ENCODE measurements at regions not wholly inside any gene's neighbourhood (a gene's known extent, or its start where the extent isn't known, plus 50 kb on each side); places are given as distances from the start of the nearest gene placed in this dataset.
"Not testable (repeated sequence)": the region's sequence is repeated elsewhere in the genome, so short reads cannot be mapped to it uniquely, and the experiment has no call there.

DNA sequence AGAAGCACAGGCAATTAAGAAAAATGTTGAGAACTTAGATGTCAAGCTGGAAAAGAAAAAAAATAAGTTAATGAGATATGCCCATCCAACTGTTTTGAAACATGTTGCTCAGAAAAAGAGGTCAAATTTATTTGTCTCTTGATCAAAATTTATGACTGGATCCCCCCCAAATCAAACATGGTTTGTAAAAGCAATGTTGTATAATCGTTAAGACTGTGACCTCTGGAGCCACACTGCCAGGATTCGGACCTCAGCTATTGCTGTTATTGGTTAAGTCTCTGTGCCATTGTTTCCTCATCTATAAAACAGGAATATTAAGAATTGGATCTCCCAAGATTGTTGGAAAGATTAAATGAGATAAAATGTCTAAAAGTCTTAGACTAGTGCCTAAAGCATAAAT lies 51.9 kb upstream of the LRRK2 start:
- Histone ChIP-seq H3K27ac (ENCODE audit: low read depth in 2 of 2, low read length in 1 of 2) (no peak overlapping the region), H3K36me3 (ENCODE audit: control insufficient read depth in 2 of 2, insufficient read depth in 2 of 2, low read length in 1 of 2) (no peaks in the 10 kb centered on the region), H3K4me1 (ENCODE audit: control insufficient read depth in 2 of 2, insufficient read depth in 2 of 2, low read length in 1 of 2) (no peaks in the 10 kb centered on the region), H3K9me3 (ENCODE audit: control insufficient read depth in 2 of 2, insufficient read depth in 1 of 2, low read depth in 1 of 2, low read length in 1 of 2) (no peaks in the 10 kb centered on the region), H3K4me3 (ENCODE audit: low read depth in 1 of 2, low read length in 2 of 2) (no peak overlapping the region), H3K27me3 (ENCODE audit: control insufficient read depth in 1 of 2, insufficient read depth in 2 of 2, low read length in 2 of 2) (no peaks in the 10 kb centered on the region)
- WGBS, 2 donors = 64 to 83% methylated on average over 2 of the region's 2 CpGs

DNA sequence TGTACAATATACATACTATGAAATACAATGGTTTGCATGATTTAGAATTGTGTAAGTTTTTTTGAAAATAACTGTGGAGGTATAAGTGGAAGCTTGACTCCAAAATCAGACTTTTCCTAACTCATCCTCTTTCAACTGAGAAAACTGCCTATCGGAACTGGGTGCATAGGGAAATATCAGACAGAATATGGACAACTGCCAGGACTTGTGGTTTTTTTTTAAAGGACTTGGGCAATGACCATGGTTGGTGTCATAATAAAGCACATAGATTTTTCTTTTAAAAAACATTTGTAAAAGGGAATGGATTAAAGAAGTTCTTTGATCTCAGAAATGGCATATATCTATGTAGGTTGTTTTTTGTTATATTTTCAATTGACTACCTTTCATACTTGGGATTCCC lies 53.3 kb upstream of the LRRK2 start:
- H3K9me3 ChIP-seq (ENCODE audit: control insufficient read depth in 2 of 2, insufficient read depth in 1 of 2, low read depth in 1 of 2, low read length in 1 of 2) = no peaks in the 10 kb centered on the region
- H3K4me3 ChIP-seq (ENCODE audit: low read depth in 1 of 2, low read length in 2 of 2) = no peak overlapping the region
- 70 to 72% methylated on average over 1 of the region's 1 CpG for WGBS, 2 donors
- H3K4me1 ChIP-seq (ENCODE audit: control insufficient read depth in 2 of 2, insufficient read depth in 2 of 2, low read length in 1 of 2) = no peaks in the 10 kb centered on the region
- no peak overlapping the region for H3K27ac ChIP-seq (ENCODE audit: low read depth in 2 of 2, low read length in 1 of 2)
- no peaks in the 10 kb centered on the region for H3K27me3 ChIP-seq (ENCODE audit: control insufficient read depth in 1 of 2, insufficient read depth in 2 of 2, low read length in 2 of 2)
- H3K36me3 ChIP-seq (ENCODE audit: control insufficient read depth in 2 of 2, insufficient read depth in 2 of 2, low read length in 1 of 2) = no peaks in the 10 kb centered on the region

DNA sequence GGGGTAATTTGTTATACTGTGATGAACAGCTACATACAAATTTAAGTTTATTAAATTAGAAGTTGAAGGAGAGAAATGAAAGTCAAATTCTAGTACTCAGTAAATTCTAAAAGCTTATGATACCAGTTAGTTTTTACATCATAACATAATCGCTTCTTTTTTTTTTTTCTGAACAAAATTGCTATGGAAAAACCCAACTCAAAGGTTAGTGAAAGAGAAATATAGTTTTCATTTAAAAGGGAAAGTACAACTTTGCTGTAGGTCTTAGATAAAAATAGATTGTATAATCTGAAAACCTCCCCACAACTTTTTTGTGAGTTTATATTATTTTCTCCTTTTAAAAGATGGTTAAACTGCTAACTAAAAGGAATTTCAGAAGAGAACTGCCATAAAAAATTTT lies 53.7 kb upstream of the LRRK2 start:
- Histone ChIP-seq H3K36me3 (ENCODE audit: control insufficient read depth in 2 of 2, insufficient read depth in 2 of 2, low read length in 1 of 2) (no peaks in the 10 kb centered on the region), H3K27ac (ENCODE audit: low read depth in 2 of 2, low read length in 1 of 2) (no peak overlapping the region), H3K27me3 (ENCODE audit: control insufficient read depth in 1 of 2, insufficient read depth in 2 of 2, low read length in 2 of 2) (no peaks in the 10 kb centered on the region), H3K4me1 (ENCODE audit: control insufficient read depth in 2 of 2, insufficient read depth in 2 of 2, low read length in 1 of 2) (no peaks in the 10 kb centered on the region), H3K9me3 (ENCODE audit: control insufficient read depth in 2 of 2, insufficient read depth in 1 of 2, low read depth in 1 of 2, low read length in 1 of 2) (no peaks in the 10 kb centered on the region), H3K4me3 (ENCODE audit: low read depth in 1 of 2, low read length in 2 of 2) (no peak overlapping the region)
- WGBS, 2 donors = 82 to 90% methylated on average over 1 of the region's 1 CpG

DNA sequence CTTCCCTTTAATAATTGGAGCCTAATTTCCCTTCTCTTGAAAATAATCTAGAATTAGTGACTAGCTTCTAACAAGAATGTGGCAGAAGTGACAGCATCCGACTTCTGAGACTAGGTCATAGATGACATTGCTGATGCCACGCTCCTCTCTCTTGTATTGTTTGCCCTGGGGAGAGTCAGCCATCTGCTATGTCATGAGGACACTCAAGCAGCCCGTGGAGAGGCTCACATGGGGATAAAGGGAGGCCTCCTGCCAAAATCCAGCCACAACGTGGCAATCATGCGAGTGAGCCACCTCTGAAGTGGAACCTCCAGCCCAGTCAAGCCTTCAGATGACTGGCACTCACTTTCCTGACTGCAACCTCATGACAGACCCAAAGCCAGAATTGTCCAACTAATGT lies 54.2 kb upstream of the LRRK2 start:
- Histone ChIP-seq H3K4me3 (ENCODE audit: low read depth in 1 of 2, low read length in 2 of 2) (no peak overlapping the region), H3K9me3 (ENCODE audit: control insufficient read depth in 2 of 2, insufficient read depth in 1 of 2, low read depth in 1 of 2, low read length in 1 of 2) (no peaks in the 10 kb centered on the region), H3K27ac (ENCODE audit: low read depth in 2 of 2, low read length in 1 of 2) (no peak overlapping the region), H3K27me3 (ENCODE audit: control insufficient read depth in 1 of 2, insufficient read depth in 2 of 2, low read length in 2 of 2) (no peaks in the 10 kb centered on the region), H3K36me3 (ENCODE audit: control insufficient read depth in 2 of 2, insufficient read depth in 2 of 2, low read length in 1 of 2) (no peaks in the 10 kb centered on the region), H3K4me1 (ENCODE audit: control insufficient read depth in 2 of 2, insufficient read depth in 2 of 2, low read length in 1 of 2) (no peaks in the 10 kb centered on the region)
- 69 to 78% methylated on average over 5 of the region's 5 CpGs for WGBS, 2 donors

DNA sequence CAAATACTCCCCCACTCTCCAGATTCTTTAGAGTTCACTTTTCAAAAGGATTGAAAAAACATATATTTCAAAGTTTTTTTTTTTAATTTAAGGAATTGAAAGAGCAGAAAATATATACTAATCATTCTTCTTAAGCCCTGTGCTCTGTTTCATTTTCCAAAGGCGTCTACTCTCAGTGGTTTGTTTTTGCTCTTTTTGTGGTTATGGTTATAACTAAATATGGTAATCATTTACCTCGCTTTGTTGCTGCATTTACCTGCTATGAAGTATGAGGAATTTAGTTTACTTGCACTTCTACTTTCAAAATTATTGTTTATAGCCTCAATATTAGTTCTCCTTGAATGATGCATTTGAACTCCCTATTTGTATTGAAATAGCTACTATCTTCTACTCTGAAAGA lies 55.9 kb upstream of the LRRK2 start:
- 48 to 54% methylated on average over 2 of the region's 2 CpGs for WGBS, 2 donors
- H3K9me3 ChIP-seq (ENCODE audit: control insufficient read depth in 2 of 2, insufficient read depth in 1 of 2, low read depth in 1 of 2, low read length in 1 of 2) = no peaks in the 10 kb centered on the region
- H3K4me1 ChIP-seq (ENCODE audit: control insufficient read depth in 2 of 2, insufficient read depth in 2 of 2, low read length in 1 of 2) = no peaks in the 10 kb centered on the region
- H3K27me3 ChIP-seq (ENCODE audit: control insufficient read depth in 1 of 2, insufficient read depth in 2 of 2, low read length in 2 of 2) = no peaks in the 10 kb centered on the region
- no peak overlapping the region for H3K27ac ChIP-seq (ENCODE audit: low read depth in 2 of 2, low read length in 1 of 2)
- H3K36me3 ChIP-seq (ENCODE audit: control insufficient read depth in 2 of 2, insufficient read depth in 2 of 2, low read length in 1 of 2) = no peaks in the 10 kb centered on the region
- H3K4me3 ChIP-seq (ENCODE audit: low read depth in 1 of 2, low read length in 2 of 2) = no peak overlapping the region

DNA sequence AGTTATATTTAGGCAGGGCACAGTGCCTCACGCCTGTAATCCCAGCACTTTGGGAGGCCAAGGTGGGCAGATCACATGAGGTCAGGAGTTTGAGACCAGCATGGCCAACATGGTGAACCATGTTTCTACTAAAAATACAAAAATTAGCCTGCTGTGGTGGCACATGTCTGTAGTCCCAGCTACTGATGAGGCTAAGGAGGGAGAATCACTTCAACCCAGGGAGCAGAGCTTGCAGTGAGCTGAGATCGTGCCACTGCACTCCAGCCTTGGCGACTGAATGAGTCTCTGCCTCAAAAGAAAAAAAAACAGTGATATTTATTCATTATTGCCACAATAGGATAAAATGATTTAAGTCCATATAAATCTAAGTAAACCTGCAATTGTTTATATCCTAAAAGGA lies 56.4 kb upstream of the LRRK2 start:
- not testable (repeated sequence) for H3K27ac ChIP-seq (ENCODE audit: low read depth in 2 of 2, low read length in 1 of 2); H3K9me3 ChIP-seq (ENCODE audit: control insufficient read depth in 2 of 2, insufficient read depth in 1 of 2, low read depth in 1 of 2, low read length in 1 of 2); H3K27me3 ChIP-seq (ENCODE audit: control insufficient read depth in 1 of 2, insufficient read depth in 2 of 2, low read length in 2 of 2); H3K4me1 ChIP-seq (ENCODE audit: control insufficient read depth in 2 of 2, insufficient read depth in 2 of 2, low read length in 1 of 2); H3K4me3 ChIP-seq (ENCODE audit: low read depth in 1 of 2, low read length in 2 of 2); H3K36me3 ChIP-seq (ENCODE audit: control insufficient read depth in 2 of 2, insufficient read depth in 2 of 2, low read length in 1 of 2)
- 82 to 85% methylated on average over 3 of the region's 3 CpGs for WGBS, 2 donors

DNA sequence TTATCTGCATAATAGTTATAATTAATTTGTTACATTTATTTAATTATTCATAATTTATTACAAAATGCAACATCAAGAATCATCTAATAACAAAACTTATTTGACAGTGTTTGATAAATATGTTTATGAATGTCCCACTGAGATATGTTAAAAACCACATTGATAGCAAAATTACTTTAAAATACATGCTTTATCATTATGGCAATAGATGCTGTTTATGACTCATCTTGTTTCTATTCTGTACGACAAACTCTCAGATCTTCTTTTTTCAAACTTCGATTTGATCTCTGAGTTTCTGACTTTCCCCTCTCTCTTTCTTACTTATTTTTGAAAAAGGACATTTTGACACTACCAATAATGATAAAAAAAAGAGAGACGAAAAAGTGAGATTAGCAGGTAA lies 56.8 kb upstream of the LRRK2 start:
- no peaks in the 10 kb centered on the region for H3K36me3 ChIP-seq (ENCODE audit: control insufficient read depth in 2 of 2, insufficient read depth in 2 of 2, low read length in 1 of 2)
- 59 to 73% methylated on average over 3 of the region's 3 CpGs for WGBS, 2 donors
- H3K9me3 ChIP-seq (ENCODE audit: control insufficient read depth in 2 of 2, insufficient read depth in 1 of 2, low read depth in 1 of 2, low read length in 1 of 2) = no peaks in the 10 kb centered on the region
- H3K4me3 ChIP-seq (ENCODE audit: low read depth in 1 of 2, low read length in 2 of 2) = no peak overlapping the region
- no peaks in the 10 kb centered on the region for H3K27me3 ChIP-seq (ENCODE audit: control insufficient read depth in 1 of 2, insufficient read depth in 2 of 2, low read length in 2 of 2)
- no peak overlapping the region for H3K27ac ChIP-seq (ENCODE audit: low read depth in 2 of 2, low read length in 1 of 2)
- no peaks in the 10 kb centered on the region for H3K4me1 ChIP-seq (ENCODE audit: control insufficient read depth in 2 of 2, insufficient read depth in 2 of 2, low read length in 1 of 2)

DNA sequence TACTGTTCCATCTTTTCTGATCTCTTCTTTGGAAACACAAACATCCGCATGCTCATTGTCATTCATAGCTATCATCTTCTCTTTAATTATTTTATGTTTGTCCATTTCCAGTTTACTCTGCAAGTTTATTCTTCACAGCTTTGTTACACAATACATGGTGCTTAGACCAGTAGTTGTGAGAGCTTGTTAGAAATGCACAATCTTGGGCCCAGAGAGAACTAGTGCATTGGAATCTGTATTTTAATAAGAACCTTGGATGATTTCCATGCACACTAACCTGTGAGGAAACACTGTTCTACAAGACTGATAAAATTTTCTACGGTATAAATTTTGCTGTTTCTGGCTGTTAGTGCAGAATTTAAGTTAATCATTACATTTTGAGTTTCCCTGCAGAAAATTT lies 59.3 kb upstream of the SLC2A13 start:
- no peak overlapping the region for H3K4me3 ChIP-seq (ENCODE audit: low read depth in 1 of 2, low read length in 2 of 2)
- no peaks in the 10 kb centered on the region for H3K36me3 ChIP-seq (ENCODE audit: control insufficient read depth in 2 of 2, insufficient read depth in 2 of 2, low read length in 1 of 2)
- WGBS, 2 donors = 77 to 95% methylated on average over 2 of the region's 2 CpGs

DNA sequence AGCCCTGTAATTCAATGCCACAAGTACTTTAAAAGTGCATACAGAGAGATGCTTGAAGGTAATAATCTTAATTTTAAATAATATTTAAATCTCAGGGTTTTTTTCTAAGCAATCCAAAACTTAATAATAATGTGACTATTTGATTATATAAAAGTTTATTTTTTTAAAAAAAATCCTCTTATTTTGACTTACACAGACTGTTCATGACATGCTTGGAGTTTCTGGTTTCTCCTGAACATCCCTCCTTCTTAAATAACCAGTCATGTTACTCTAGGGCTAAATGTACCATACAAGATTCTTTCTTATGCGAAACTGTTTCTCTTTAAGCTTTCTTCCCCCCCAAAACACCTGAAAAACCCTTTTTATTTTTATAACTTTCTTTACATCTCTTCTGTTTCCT lies 58.2 kb upstream of the SLC2A13 start:
- Histone ChIP-seq H3K4me3 (ENCODE audit: low read depth in 1 of 2, low read length in 2 of 2) (no peak overlapping the region), H3K9me3 (ENCODE audit: control insufficient read depth in 2 of 2, insufficient read depth in 1 of 2, low read depth in 1 of 2, low read length in 1 of 2) (no peaks in the 10 kb centered on the region), H3K27me3 (ENCODE audit: control insufficient read depth in 1 of 2, insufficient read depth in 2 of 2, low read length in 2 of 2) (no peaks in the 10 kb centered on the region), H3K36me3 (ENCODE audit: control insufficient read depth in 2 of 2, insufficient read depth in 2 of 2, low read length in 1 of 2) (no peaks in the 10 kb centered on the region), H3K27ac (ENCODE audit: low read depth in 2 of 2, low read length in 1 of 2) (no peak overlapping the region), H3K4me1 (ENCODE audit: control insufficient read depth in 2 of 2, insufficient read depth in 2 of 2, low read length in 1 of 2) (no peaks in the 10 kb centered on the region)
- 84 to 88% methylated on average over 1 of the region's 1 CpG for WGBS, 2 donors

More for the DNA sequence above, 59.3 kb upstream of the SLC2A13 start:
- H3K27me3 ChIP-seq (ENCODE audit: control insufficient read depth in 1 of 2, insufficient read depth in 2 of 2, low read length in 2 of 2) = no peaks in the 10 kb centered on the region
- no peak overlapping the region for H3K27ac ChIP-seq (ENCODE audit: low read depth in 2 of 2, low read length in 1 of 2)
- H3K9me3 ChIP-seq (ENCODE audit: control insufficient read depth in 2 of 2, insufficient read depth in 1 of 2, low read depth in 1 of 2, low read length in 1 of 2) = no peaks in the 10 kb centered on the region
- no peaks in the 10 kb centered on the region for H3K4me1 ChIP-seq (ENCODE audit: control insufficient read depth in 2 of 2, insufficient read depth in 2 of 2, low read length in 1 of 2)

DNA sequence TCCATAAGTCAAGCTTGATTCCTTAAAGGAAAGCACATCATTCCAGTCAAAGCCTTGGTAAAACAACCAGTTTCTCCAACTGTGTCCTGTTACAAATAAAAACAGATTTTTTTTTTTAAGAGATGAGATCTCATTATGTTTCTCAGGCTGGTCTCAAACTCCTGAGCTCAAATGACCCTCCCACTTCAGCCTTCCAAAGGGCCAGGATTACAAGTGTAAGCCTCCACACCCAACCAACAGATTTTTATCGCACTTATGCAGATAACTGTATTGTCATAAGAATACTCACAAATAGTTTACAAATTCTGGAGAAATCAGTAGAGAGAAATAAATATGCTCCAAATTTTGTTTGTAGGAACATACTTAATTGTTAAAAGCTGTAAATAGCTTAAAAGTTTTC lies 56.2 kb upstream of the SLC2A13 start:
- no peak overlapping the region for H3K4me3 ChIP-seq (ENCODE audit: low read depth in 1 of 2, low read length in 2 of 2)
- H3K4me1 ChIP-seq (ENCODE audit: control insufficient read depth in 2 of 2, insufficient read depth in 2 of 2, low read length in 1 of 2) = no peaks in the 10 kb centered on the region
- H3K27me3 ChIP-seq (ENCODE audit: control insufficient read depth in 1 of 2, insufficient read depth in 2 of 2, low read length in 2 of 2) = no peaks in the 10 kb centered on the region
- WGBS, 2 donors = 92 to 93% methylated on average over 1 of the region's 1 CpG
- H3K9me3 ChIP-seq (ENCODE audit: control insufficient read depth in 2 of 2, insufficient read depth in 1 of 2, low read depth in 1 of 2, low read length in 1 of 2) = no peaks in the 10 kb centered on the region
- H3K36me3 ChIP-seq (ENCODE audit: control insufficient read depth in 2 of 2, insufficient read depth in 2 of 2, low read length in 1 of 2) = no peaks in the 10 kb centered on the region
- no peak overlapping the region for H3K27ac ChIP-seq (ENCODE audit: low read depth in 2 of 2, low read length in 1 of 2)
